Muscle layer of colon (tissue), 2 donors: ENCODE measurements at regions not wholly inside any gene's neighbourhood (a gene's known extent, or its start where the extent isn't known, plus 50 kb on each side); places are given as distances from the start of the nearest gene placed in this dataset.

Experiments
- H3K27ac ChIP-seq: one replicate; pipeline ENCODE4 v1.7.0; 2013; ENCODE audit warnings: low read depth, mild to moderate bottlenecking, low read length, moderate library complexity
- H3K27me3 ChIP-seq, 2 donors: one replicate each; pipeline ENCODE4 v1.7.0; 2013; ENCODE audit warnings: low read length in 2 of 2, mild to moderate bottlenecking in 2 of 2; ENCODE audit not compliant: insufficient read depth in 2 of 2, control insufficient read depth in 1 of 2
- H3K36me3 ChIP-seq: one replicate; pipeline ENCODE4 v1.7.0; 2013; ENCODE audit warnings: mild to moderate bottlenecking, low read length; ENCODE audit not compliant: insufficient read depth
- H3K4me1 ChIP-seq: one replicate; pipeline ENCODE4 v1.7.0; 2013; ENCODE audit warnings: mild to moderate bottlenecking, low read length; ENCODE audit not compliant: insufficient read depth
- H3K4me3 ChIP-seq, 2 donors: one replicate each; pipeline ENCODE4 v1.7.0; 2013; ENCODE audit warnings: low read length in 2 of 2, low read depth in 1 of 2, mild to moderate bottlenecking in 1 of 2, moderate library complexity in 1 of 2
- H3K9ac ChIP-seq: one replicate; pipeline ENCODE4 v1.7.0; 2013; ENCODE audit warnings: low read length
- H3K9me3 ChIP-seq: one replicate; pipeline ENCODE4 v1.7.0; 2013; ENCODE audit warnings: mild to moderate bottlenecking, low read length
- donor health status: abdominal sarcoma.
- donor health status: Adenocarcinoma of cecum.

DNA sequence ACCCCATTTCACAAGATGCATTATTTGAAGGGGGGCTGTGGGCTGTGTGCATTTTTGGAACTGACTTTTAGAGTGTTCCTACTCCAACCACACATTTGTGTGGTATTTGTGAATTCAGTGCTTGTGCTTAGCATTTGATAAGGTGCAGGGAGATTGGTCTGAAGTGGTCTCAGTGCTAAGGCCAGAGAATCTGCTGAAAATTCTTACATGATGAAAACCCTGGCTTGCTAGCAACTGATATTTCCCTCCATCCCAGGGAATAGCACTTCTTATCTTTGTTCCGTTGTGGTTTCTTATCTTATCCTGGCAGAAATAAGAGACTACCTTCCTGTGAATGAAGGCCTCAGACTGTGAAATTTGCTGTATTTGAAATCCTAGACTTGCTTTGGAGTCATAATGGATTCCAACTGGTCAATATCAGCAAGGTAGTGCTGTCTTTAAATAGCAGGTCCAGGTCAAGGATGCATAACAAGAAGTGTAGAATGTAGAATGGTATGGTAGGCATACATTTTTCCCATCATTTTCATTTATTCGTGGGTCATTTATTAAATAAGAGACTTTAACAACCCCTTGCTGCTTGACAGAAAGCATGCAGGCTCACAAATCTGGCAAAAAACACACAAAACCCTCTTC is 986.9 kb downstream of the REEP3 start:
- Histone ChIP-seq H3K4me1 (no peaks in the 10 kb centered on the region), H3K9me3 (no peaks in the 10 kb centered on the region), H3K27ac (no peak overlapping the region), H3K36me3 (no peaks in the 10 kb centered on the region), H3K27me3 (no peaks in the 10 kb centered on the region), H3K9ac (no peak overlapping the region), H3K4me3 (no peak overlapping the region)

DNA sequence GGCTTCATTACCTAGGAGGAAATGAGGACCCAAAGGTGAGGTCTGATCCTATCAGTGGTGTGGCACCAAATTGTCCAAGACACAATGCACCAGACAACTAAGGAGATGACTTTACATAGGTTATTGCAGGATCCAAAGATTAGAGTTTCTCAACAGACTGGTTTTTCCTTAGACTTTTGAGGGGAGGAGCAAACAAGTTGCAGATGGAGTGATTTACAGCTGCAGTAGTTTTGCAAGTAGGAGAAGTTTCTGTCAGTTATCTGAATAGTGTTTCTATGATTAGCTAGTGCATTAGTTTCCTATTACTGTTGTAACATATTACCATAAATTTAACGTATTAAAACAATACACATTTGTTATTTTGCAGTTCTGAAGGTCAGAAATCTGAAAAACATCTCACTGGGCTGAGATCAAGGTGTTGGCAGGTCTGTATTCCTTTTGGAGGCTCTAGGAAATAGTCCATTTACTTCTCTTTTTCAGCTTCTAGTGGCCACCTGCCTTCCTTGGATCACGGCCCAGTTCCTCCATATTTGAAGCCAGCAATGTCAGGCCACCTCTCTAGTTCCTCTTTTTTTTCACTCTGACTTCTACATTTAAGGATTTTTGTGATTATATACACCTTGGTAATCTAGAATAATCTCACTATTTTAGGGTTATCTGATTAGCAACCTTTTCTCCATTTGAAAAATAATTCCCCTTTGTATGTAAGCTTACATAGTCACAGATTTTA is 994.9 kb downstream of the REEP3 start:
- H3K27ac ChIP-seq, result no peak overlapping the region
- H3K27me3 ChIP-seq, result no peaks in the 10 kb centered on the region
- no peaks in the 10 kb centered on the region for H3K9me3 ChIP-seq
- H3K9ac ChIP-seq, result no peak overlapping the region
- no peaks in the 10 kb centered on the region for H3K36me3 ChIP-seq
- H3K4me1 ChIP-seq, result no peaks in the 10 kb centered on the region
- no peak overlapping the region for H3K4me3 ChIP-seq

DNA sequence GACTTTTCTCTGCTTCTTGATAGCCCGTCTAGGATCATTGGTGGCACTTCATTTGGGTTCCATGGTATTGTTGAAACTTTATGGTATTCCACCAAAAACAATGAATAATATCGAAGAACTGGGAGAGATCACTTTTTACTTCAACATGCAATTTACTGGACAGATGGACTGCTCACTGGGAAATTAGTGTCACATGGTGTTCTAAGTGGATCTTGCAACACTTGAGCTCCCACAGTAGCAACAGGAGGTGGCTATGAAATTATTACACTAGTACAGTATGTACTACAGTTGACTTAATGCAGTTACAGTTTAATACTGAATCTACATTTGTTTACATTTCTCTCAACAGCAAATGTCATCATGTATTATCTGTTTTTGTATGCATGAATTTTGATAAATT is 997.3 kb downstream of the REEP3 start:
- H3K9ac ChIP-seq, result no peak overlapping the region
- H3K27ac ChIP-seq, result no peak overlapping the region
- no peaks in the 10 kb centered on the region for H3K27me3 ChIP-seq
- no peaks in the 10 kb centered on the region for H3K36me3 ChIP-seq
- H3K4me3 ChIP-seq, result no peak overlapping the region
- H3K4me1 ChIP-seq, result no peaks in the 10 kb centered on the region
- H3K9me3 ChIP-seq, result no peaks in the 10 kb centered on the region

DNA sequence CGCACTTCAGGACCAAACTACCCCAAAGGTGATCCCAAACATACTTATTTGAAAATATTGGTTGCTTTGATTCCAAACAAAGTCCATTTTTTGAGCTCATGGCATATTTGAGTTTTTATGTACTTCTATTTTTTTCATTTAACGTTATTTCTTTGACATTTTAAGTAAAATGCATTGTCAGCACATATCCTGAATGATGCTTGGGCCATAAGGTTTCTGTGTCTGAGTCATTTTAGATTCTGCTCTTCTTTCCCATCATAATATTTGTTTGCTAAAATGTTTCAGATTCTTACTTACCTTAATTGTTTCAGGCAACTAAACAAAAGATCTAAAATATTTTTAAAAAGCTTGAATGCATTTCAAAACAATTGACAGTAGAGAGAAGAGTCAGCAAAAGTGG is 998.2 kb downstream of the REEP3 start:
- Histone ChIP-seq H3K4me3 (no peak overlapping the region), H3K27ac (no peak overlapping the region), H3K9me3 (no peaks in the 10 kb centered on the region), H3K27me3 (no peaks in the 10 kb centered on the region), H3K36me3 (no peaks in the 10 kb centered on the region), H3K4me1 (no peaks in the 10 kb centered on the region), H3K9ac (no peak overlapping the region)

DNA sequence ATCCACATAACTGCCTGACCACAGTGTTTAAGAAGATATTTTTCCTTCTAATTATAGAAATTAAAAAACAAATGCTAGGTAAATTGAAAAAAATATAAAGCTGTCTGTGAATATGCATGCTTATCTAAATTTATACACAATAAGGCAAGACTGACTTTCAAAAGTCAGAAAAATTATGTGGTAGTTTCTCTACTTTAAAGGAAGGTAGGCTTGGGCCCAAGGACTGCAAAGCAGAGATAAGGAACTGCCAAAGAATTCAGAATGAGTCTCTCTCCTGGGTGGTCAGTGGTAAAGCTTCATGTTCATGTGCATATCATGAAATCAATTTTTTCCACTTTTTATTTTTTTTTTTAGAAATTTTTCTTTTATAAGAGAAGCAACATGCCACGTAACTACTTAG is 998.6 kb downstream of the REEP3 start:
- Histone ChIP-seq H3K27ac (no peak overlapping the region), H3K36me3 (no peaks in the 10 kb centered on the region), H3K27me3 (no peaks in the 10 kb centered on the region), H3K4me3 (no peak overlapping the region), H3K9me3 (no peaks in the 10 kb centered on the region), H3K4me1 (no peaks in the 10 kb centered on the region), H3K9ac (no peak overlapping the region)

DNA sequence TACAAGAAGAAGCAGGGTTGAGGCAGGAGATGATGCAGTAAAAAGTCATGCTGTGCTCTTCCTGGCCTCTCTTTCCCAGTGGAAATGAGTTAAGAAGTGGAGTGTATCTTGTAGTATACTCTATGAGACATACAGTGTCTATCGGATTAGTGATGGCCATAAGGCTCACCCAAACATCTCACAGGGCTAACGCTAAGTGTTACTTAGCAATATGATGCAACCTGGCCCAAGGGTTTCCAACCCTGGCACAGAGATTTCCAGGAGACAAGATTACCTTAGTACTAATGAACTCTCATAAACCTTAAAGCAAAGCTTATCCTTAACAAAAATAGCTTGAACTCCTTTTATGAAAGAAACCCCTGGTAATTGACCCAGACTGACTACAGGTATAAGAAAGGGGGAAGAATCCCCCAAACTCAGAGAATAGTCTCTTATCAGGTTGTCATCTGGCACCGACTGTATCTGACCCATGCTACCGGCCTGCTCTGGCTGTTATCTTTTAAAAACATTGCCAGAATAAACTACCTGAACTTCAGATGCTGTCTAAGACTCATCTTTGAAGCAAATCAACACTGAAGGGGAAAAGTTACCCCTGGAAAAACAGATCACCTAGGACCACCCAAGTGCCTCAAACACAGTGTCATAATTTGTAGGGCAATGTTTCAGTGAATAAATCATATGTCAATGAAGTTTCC is 1002.0 kb downstream of the REEP3 start:
- no peak overlapping the region for H3K4me3 ChIP-seq
- H3K9ac ChIP-seq, result no peak overlapping the region
- H3K9me3 ChIP-seq, result no peaks in the 10 kb centered on the region

DNA sequence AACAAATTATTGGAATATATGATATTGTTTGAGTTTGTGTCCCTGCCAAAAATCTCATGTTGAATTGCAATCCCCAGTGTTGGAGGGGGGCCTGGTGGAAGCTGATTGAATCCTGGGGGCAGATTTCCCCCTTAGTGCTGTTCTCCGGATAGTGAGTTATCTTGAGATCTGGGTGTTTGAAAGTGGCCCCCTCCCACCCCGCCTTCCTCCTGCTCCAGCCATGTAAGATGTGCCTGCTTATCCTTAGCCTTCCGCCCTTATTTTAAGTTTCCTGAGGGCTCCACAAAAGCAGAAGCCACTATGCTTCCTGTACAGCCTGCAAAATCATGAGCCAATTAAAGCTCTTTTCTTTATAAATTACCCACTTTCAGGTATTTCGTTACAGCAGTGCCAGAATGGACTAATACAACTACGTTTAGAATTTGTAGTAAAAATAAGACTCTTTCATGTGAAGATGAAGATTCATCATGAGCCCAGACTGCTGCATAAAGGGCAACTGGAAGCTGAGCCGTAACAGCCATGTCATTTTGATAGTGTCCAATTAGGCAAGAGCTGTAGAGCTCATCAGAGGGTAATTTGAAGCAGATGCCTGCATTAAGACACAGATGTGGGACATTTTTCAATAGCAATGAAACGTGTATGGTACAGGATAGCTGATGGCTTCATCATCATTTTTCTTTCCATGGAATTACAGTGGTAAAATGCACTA is 1007.2 kb downstream of the REEP3 start:
- Histone ChIP-seq H3K9me3 (no peaks in the 10 kb centered on the region), H3K4me3 (no peak overlapping the region), H3K36me3 (no peaks in the 10 kb centered on the region), H3K27me3 (no peaks in the 10 kb centered on the region), H3K27ac (no peak overlapping the region), H3K9ac (no peak overlapping the region), H3K4me1 (no peaks in the 10 kb centered on the region)

More for the DNA sequence above, 1002.0 kb downstream of the REEP3 start:
- H3K27me3 ChIP-seq, result no peaks in the 10 kb centered on the region
- H3K4me1 ChIP-seq, result no peaks in the 10 kb centered on the region
- H3K27ac ChIP-seq, result no peak overlapping the region
- no peaks in the 10 kb centered on the region for H3K36me3 ChIP-seq

DNA sequence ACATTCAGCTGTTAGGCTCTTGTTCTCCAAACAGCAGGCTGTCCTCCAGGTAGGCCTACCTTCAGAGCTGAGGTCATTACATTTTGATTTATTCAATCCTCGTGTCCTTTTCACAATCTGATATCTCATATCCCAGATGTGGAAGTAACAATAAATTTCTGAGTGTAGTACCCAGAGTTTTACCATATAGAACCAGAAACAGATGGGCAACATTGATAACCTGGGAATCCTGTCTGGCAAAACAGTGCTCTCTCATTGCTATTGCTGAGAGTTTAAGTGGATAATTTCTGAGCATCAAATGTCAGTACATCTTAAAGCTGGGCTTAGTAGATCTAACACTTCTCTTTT is 1007.8 kb downstream of the REEP3 start:
- no peaks in the 10 kb centered on the region for H3K36me3 ChIP-seq

DNA sequence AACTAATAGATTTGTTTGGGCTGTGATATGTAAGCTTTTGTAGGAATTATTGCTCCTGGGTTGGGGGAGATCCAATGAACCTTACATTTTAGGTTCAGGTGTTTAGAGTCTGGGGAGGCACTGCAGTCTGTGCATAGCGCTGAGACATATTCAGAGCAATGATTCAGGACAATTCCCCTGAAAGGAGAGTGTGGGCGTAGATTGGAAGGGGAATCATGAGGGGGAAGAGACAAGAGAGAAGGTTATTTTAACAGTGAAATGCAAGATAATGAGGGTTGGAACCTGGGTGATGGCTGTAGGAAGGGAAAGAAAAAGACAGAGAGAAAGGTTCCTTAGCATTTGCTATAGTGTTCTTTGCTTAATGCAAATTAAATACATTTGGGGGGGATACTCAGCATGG is 1013.4 kb downstream of the REEP3 start:
- H3K9me3 ChIP-seq, result no peaks in the 10 kb centered on the region
- H3K36me3 ChIP-seq, result no peaks in the 10 kb centered on the region
- no peak overlapping the region for H3K27ac ChIP-seq
- H3K9ac ChIP-seq, result no peak overlapping the region
- no peaks in the 10 kb centered on the region for H3K4me1 ChIP-seq
- no peak overlapping the region for H3K4me3 ChIP-seq
- H3K27me3 ChIP-seq, result no peaks in the 10 kb centered on the region

More for the DNA sequence above, 1007.8 kb downstream of the REEP3 start:
- Histone ChIP-seq H3K4me1 (no peaks in the 10 kb centered on the region), H3K4me3 (no peak overlapping the region), H3K9ac (no peak overlapping the region), H3K27me3 (no peaks in the 10 kb centered on the region), H3K27ac (no peak overlapping the region), H3K9me3 (no peaks in the 10 kb centered on the region)

DNA sequence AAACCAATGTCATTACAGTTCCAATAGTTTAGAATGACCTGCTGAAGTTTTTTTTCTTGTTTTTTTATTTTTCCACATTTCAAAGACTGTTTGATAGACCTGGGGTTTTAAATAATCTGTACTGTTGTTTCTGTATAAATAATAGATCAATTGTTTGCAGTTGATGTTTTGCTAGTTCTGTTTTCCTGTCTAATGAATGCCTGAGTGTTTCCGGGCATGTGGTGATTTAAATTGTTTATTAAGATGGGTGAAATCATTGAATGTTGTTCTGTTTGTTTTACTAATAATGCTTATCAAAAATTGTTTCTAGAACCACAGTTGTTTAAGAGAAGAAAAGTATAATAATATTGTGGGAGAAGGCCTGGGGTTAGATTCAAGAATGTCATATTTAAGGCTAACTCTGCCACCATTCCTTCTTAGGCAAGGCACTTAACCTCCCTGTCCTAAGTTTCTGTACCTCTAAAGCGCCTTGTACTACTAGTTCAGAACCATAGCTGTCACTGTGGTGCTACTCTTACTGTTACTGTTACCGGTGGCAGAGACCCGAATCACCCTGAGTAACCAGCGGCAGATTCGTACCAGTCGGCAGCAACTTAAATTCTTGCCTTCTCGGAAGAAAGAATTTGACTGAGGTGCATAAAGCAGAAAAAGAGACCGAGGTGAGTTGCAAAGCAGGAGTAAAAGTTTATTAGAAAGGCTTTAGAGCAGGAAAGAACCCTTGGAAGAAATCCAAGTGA is 1014.1 kb downstream of the REEP3 start:
- no peaks in the 10 kb centered on the region for H3K9me3 ChIP-seq

DNA sequence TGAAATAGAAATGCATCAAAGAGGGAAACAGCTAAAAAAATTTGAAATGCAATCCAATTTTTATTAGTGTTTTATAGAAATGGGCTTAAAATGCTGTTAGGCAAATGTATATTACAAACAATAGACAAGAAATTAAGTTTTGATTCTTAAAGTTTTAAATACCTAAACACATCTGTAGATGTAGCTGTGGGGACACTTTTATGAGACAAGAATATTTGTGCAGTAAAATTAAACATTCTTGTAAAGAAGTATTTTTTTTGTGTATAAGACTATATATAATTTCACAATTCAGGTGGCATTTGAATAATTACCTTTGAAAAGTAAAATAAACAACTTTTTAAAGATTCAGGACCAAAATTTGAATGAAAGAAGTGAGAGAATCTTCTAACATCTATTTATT is 1015.9 kb downstream of the REEP3 start:
- Histone ChIP-seq H3K4me1 (no peaks in the 10 kb centered on the region), H3K9me3 (no peaks in the 10 kb centered on the region), H3K9ac (no peak overlapping the region), H3K27ac (no peak overlapping the region), H3K27me3 (no peaks in the 10 kb centered on the region), H3K36me3 (no peaks in the 10 kb centered on the region), H3K4me3 (no peak overlapping the region)

More for the DNA sequence above, 1014.1 kb downstream of the REEP3 start:
- Histone ChIP-seq H3K36me3 (no peaks in the 10 kb centered on the region), H3K4me1 (no peaks in the 10 kb centered on the region), H3K4me3 (no peak overlapping the region), H3K27ac (no peak overlapping the region), H3K27me3 (no peaks in the 10 kb centered on the region), H3K9ac (no peak overlapping the region)
